A549 (cell line): ENCODE measurements at regions not wholly inside any gene's neighbourhood (a gene's known extent, or its start where the extent isn't known, plus 50 kb on each side); places are given as distances from the start of the nearest gene placed in this dataset.

Experiments
- ATAC-seq, 2 experiments: fragments of 200-7000 bp in 1 of 2; fragments of >200 bp in 1 of 2; cut with Nextera tagmentation in 1 of 2; cut with Tn5 transposase in 1 of 2; 3 replicates each; pipeline versions ENCODE4 v1.8.0 to v1.9.1; 2018 to 2020; ENCODE audit warnings: mild to moderate bottlenecking in 1 of 2, moderate library complexity in 1 of 2
- CTCF ChIA-PET: fragments of 300-600 bp; sonication (Branson Sonifier 250); formaldehyde crosslinking; extraction: SDS; loops from one replicate; lab custom pipeline; 2021; ENCODE audit warnings: antibody characterized with exemption, inconsistent platforms; lab: Yijun Ruan, JAX
- POLR2A ChIA-PET: fragments of 350-600 bp; formaldehyde crosslinking; extraction: SDS; loops from one replicate; lab custom pipeline; 2021; ENCODE audit warnings: antibody characterized with exemption, inconsistent platforms; lab: Yijun Ruan, JAX
- DNase-seq, 2 experiments: peaks; one replicate each; pipeline versions ENCODE4 v3.0.0 to v3.0.0-alpha.2; 2011 to 2016; ENCODE audit warnings: low read depth in 1 of 2, low spot score in 1 of 2
- FAIRE-seq: peaks from 2 replicates; lab custom pipeline; 2011; peaks lifted over from hg19 to GRCh38; lab: Jason Lieb, UNC
- H3K27ac ChIP-seq, 2 experiments: fragments of >200 bp; sonication (Bioruptor Twin); formaldehyde crosslinking; 3 replicates each; pipeline ENCODE4 v1.5.1; 2016 to 2017
- H3K4me1 ChIP-seq: fragments of >200 bp; sonication (Bioruptor Twin); formaldehyde crosslinking; 3 replicates; pipeline ENCODE4 v1.6.1; 2016
- H3K4me2 ChIP-seq: fragments of >200 bp; sonication (Bioruptor Twin); formaldehyde crosslinking; 3 replicates; pipeline ENCODE4 v1.6.1; 2016
- H3K4me3 ChIP-seq: fragments of >200 bp; sonication (Bioruptor Twin); formaldehyde crosslinking; 3 replicates; pipeline ENCODE4 v1.5.1; 2016
- H3K9me3 ChIP-seq: fragments of >200 bp; sonication (Bioruptor Twin); formaldehyde crosslinking; 3 replicates; pipeline ENCODE4 v1.6.1; 2016
- FOXS1 ChIP-seq: fragments of 250-450 bp; sonication (Bioruptor Pico); IDR thresholded peaks from 2 replicates; pipeline ENCODE4 v1.5.0; 2020; ENCODE audit warnings: mild to moderate bottlenecking, moderate library complexity
- KDM1A ChIP-seq: fragments of 200-600 bp; sonication (generic); IDR thresholded peaks from 2 replicates; pipeline ENCODE4 v1.6.1; 2016; ENCODE audit warnings: low read depth, mild to moderate bottlenecking
- MAFK ChIP-seq: fragments of 450-650 bp; IDR thresholded peaks from 2 replicates; pipeline ENCODE4 v1.6.1; 2014; ENCODE audit not compliant: partially characterized antibody
- PHF8 ChIP-seq: fragments of 200-600 bp; sonication (generic); IDR thresholded peaks from 2 replicates; pipeline ENCODE4 v1.6.1; 2016; ENCODE audit warnings: low read depth, mild to moderate bottlenecking, antibody characterized with exemption, moderate library complexity, borderline replicate concordance
- TP53 ChIP-seq: fragments of 250-450 bp; sonication (Bioruptor Pico); IDR thresholded peaks from 2 replicates; pipeline ENCODE4 v1.5.0; 2021; ENCODE audit warnings: mild to moderate bottlenecking, moderate library complexity
- WGBS: methylation state at CpG from one replicate; pipeline ENCODE4 v1.1.6; 2017; ENCODE audit errors: missing lambda C conversion rate; 5-methylcytosine and 5-hydroxymethylcytosine counted together
- TF ChIP-seq, protein P1 (sequence below): IDR thresholded peaks from 2 replicates; pipeline ENCODE4 v1.6.1; 2012
- TF ChIP-seq, protein P2 (sequence below): fragments of 200-600 bp; sonication (generic); IDR thresholded peaks from 2 replicates; pipeline ENCODE4 v1.6.1; 2016; ENCODE audit warnings: antibody characterized with exemption, mild to moderate bottlenecking, moderate library complexity
- TF ChIP-seq, protein P3 (sequence below): fragments of >200 bp; sonication (Bioruptor Twin); formaldehyde crosslinking; IDR thresholded peaks from 3 replicates; pipeline ENCODE4 v1.6.1; 2016
- TF ChIP-seq, protein P4 (sequence below): fragments of 150-350 bp; IDR thresholded peaks from 2 replicates; pipeline ENCODE4 v1.6.1; 2014; ENCODE audit warnings: low read depth, mild to moderate bottlenecking, low read length
- TF ChIP-seq, protein P5 (sequence below): fragments of >200 bp; sonication (Bioruptor Twin); formaldehyde crosslinking; IDR thresholded peaks from 3 replicates; pipeline ENCODE4 v1.5.1; 2016

DNA sequence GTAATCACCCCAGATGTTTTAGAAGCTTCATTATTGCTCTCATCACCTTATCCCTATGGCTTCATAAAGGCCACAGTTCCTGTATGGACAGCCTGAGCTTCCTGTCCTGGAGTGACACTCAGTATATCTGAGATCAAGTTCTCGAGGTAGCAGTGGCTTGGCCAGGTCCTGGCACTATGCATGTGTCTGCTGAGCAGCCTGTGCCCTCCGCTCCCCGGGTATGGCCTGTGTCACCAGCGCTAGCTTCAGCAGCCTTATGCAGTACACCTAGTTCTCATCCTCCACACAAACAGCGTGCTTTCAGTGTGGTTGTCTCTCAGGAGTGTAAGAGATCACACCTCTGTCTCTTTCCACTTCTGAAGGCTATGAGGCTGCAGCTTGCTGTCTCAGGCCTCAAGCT, 514.7 kb downstream of the DIRAS2 start:
- CTCF ChIA-PET = interaction anchor here (0.8 kb wide), 1 partner anchor 9 kb away, joined by 3 read pairs; no protein-coding TSS in a partner anchor
- POLR2A ChIA-PET = no interaction called here
- FAIRE-seq (no peak), DNase-seq (no peak), ATAC-seq (no peak)
- 0 out of 3 replicates have a peak, but pooled peaks cover 2% of the 10 kb centered on the region for H3K9me3 ChIP-seq
- TF ChIP-seq, protein P1, sequence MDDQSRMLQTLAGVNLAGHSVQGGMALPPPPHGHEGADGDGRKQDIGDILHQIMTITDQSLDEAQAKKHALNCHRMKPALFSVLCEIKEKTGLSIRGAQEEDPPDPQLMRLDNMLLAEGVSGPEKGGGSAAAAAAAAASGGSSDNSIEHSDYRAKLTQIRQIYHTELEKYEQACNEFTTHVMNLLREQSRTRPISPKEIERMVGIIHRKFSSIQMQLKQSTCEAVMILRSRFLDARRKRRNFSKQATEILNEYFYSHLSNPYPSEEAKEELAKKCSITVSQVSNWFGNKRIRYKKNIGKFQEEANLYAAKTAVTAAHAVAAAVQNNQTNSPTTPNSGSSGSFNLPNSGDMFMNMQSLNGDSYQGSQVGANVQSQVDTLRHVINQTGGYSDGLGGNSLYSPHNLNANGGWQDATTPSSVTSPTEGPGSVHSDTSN = no peak
- no peak for TF ChIP-seq PHF8
- TF ChIP-seq, protein P2, sequence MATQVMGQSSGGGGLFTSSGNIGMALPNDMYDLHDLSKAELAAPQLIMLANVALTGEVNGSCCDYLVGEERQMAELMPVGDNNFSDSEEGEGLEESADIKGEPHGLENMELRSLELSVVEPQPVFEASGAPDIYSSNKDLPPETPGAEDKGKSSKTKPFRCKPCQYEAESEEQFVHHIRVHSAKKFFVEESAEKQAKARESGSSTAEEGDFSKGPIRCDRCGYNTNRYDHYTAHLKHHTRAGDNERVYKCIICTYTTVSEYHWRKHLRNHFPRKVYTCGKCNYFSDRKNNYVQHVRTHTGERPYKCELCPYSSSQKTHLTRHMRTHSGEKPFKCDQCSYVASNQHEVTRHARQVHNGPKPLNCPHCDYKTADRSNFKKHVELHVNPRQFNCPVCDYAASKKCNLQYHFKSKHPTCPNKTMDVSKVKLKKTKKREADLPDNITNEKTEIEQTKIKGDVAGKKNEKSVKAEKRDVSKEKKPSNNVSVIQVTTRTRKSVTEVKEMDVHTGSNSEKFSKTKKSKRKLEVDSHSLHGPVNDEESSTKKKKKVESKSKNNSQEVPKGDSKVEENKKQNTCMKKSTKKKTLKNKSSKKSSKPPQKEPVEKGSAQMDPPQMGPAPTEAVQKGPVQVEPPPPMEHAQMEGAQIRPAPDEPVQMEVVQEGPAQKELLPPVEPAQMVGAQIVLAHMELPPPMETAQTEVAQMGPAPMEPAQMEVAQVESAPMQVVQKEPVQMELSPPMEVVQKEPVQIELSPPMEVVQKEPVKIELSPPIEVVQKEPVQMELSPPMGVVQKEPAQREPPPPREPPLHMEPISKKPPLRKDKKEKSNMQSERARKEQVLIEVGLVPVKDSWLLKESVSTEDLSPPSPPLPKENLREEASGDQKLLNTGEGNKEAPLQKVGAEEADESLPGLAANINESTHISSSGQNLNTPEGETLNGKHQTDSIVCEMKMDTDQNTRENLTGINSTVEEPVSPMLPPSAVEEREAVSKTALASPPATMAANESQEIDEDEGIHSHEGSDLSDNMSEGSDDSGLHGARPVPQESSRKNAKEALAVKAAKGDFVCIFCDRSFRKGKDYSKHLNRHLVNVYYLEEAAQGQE = no peak
- no peak overlapping the region for H3K4me3 ChIP-seq
- no peak overlapping the region for H3K4me2 ChIP-seq
- no peak overlapping the region for H3K27ac ChIP-seq
- WGBS = 14% methylated on average over 5 of the region's 5 CpGs
- H3K4me1 ChIP-seq = no peaks in the 10 kb centered on the region

DNA sequence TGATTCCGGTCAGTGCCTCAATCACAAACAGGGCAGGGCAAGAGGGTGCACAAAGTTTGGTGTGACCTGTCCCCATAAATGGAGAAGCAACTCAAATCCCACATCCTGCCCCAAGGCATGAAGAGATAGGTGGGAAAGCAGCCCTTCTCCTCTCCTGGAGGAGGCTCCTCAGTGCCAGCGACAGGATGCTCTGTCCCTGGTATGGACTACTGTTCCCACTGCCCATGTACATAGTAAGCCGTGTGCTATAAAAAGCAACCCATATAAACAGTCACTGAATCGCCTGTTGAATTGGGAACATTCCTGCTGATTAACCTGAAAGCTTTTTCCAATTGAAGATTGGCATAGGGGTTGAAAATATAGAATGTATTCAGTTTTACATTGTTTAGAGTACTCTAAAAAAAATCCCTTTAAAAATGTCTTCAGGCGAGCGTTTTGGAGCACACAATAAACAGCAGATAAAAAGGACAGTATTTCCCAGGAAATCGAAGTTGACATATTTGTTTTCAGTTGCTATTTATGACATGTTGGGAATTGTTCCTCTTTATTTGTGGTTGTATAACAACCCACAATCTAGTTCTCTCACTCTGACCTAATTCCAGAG, 513.9 kb downstream of the DIRAS2 start:
- ChIA-PET CTCF (no interaction called here), POLR2A (no interaction called here)
- no peak for DNase-seq
- no peak overlapping the region for H3K4me3 ChIP-seq
- ATAC-seq = no peak
- H3K4me1 ChIP-seq = no peaks in the 10 kb centered on the region
- H3K9me3 ChIP-seq = 0 out of 3 replicates have a peak, but pooled peaks cover under 1% of the 10 kb centered on the region
- no peak overlapping the region for H3K4me2 ChIP-seq
- TF ChIP-seq, protein P3, sequence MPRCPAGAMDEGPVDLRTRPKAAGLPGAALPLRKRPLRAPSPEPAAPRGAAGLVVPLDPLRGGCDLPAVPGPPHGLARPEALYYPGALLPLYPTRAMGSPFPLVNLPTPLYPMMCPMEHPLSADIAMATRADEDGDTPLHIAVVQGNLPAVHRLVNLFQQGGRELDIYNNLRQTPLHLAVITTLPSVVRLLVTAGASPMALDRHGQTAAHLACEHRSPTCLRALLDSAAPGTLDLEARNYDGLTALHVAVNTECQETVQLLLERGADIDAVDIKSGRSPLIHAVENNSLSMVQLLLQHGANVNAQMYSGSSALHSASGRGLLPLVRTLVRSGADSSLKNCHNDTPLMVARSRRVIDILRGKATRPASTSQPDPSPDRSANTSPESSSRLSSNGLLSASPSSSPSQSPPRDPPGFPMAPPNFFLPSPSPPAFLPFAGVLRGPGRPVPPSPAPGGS = no peak
- TF ChIP-seq MAFK (no peak), PHF8 (no peak), KDM1A (no peak)
- TF ChIP-seq, protein P4, sequence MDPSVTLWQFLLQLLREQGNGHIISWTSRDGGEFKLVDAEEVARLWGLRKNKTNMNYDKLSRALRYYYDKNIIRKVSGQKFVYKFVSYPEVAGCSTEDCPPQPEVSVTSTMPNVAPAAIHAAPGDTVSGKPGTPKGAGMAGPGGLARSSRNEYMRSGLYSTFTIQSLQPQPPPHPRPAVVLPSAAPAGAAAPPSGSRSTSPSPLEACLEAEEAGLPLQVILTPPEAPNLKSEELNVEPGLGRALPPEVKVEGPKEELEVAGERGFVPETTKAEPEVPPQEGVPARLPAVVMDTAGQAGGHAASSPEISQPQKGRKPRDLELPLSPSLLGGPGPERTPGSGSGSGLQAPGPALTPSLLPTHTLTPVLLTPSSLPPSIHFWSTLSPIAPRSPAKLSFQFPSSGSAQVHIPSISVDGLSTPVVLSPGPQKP = no peak
- FAIRE-seq = no peak
- 37% methylated on average over 7 of the region's 7 CpGs for WGBS
- no peak overlapping the region for H3K27ac ChIP-seq

DNA sequence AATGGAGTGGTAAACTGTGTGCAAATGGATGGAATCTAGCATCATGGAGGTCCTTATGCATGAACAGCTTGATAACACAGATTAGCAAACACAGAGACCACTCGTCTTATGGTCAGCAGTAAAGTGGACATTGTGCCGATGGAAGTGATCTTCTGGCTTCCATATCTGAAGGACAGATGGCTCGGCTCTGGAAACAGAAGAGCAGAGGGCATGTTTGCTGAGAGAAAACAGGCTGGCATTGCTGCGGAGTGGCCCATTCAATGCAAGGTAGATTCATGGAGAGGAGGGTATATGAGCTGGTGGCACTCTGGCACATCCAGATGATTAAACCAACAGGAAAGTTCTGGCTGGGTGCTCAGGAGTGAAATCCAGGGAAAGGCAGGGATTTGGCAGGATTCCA, 513.2 kb downstream of the DIRAS2 start:
- ATAC-seq = no peak
- no peak overlapping the region for H3K27ac ChIP-seq
- ChIA-PET CTCF (interaction anchor here (0.8 kb wide), 1 partner anchor 526 kb away, joined by 3 read pairs; no protein-coding TSS in a partner anchor), POLR2A (no interaction called here)
- H3K4me2 ChIP-seq = no peak overlapping the region
- TF ChIP-seq TP53 (CRISPR knock-in tag) = no peak
- no peak for TF ChIP-seq FOXS1 (CRISPR knock-in tag)
- TF ChIP-seq, protein P5, sequence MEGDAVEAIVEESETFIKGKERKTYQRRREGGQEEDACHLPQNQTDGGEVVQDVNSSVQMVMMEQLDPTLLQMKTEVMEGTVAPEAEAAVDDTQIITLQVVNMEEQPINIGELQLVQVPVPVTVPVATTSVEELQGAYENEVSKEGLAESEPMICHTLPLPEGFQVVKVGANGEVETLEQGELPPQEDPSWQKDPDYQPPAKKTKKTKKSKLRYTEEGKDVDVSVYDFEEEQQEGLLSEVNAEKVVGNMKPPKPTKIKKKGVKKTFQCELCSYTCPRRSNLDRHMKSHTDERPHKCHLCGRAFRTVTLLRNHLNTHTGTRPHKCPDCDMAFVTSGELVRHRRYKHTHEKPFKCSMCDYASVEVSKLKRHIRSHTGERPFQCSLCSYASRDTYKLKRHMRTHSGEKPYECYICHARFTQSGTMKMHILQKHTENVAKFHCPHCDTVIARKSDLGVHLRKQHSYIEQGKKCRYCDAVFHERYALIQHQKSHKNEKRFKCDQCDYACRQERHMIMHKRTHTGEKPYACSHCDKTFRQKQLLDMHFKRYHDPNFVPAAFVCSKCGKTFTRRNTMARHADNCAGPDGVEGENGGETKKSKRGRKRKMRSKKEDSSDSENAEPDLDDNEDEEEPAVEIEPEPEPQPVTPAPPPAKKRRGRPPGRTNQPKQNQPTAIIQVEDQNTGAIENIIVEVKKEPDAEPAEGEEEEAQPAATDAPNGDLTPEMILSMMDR = no peak
- no peak for FAIRE-seq
- H3K4me1 ChIP-seq = no peaks in the 10 kb centered on the region
- no peak for DNase-seq
- H3K4me3 ChIP-seq = no peak overlapping the region
- WGBS = 36% methylated on average over 4 of the region's 4 CpGs
- H3K9me3 ChIP-seq = no peaks in the 10 kb centered on the region
